ENCODE measurements at regions not wholly inside any gene's neighbourhood (a gene's known extent, or its start where the extent isn't known, plus 50 kb on each side); places are given as distances from the start of the nearest gene placed in this dataset.
"Not testable (repeated sequence)": the region's sequence is repeated elsewhere in the genome, so short reads cannot be mapped to it uniquely, and the experiment has no call there.

DNA sequence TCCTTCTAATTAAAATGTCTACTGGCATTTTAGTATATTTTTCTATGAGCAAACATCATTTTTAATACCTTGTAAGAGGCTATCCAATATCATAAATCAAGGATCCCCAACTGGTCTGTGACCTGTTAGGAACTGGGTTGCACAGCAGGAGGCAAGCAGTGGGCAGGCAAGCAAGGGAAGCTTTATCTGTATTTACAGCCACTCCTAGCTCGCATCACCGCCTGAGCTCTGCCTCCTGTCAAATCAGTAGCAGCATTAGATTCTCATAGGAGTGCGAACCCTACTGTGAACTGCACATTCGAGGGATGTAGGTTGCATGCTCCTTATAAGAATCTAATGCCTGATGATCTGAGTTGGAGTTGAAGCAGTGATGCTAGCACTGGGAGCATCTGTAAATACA lies 70.2 kb upstream of the CREB3L1 start:
- DNase-seq (ENCODE audit: low read depth, low spot score) (no peak), ATAC-seq (no peak)
- no peaks in the 10 kb centered on the region for H3K9me3 ChIP-seq (ENCODE audit: control insufficient read depth, insufficient read depth, low read depth, low read length)
- ChIA-PET POLR2A (no interaction called here), CTCF (no interaction called here)
- no peaks in the 10 kb centered on the region for H3K36me3 ChIP-seq (ENCODE audit: control insufficient read depth, insufficient read depth, low read length)
- TF ChIP-seq, protein P1, sequence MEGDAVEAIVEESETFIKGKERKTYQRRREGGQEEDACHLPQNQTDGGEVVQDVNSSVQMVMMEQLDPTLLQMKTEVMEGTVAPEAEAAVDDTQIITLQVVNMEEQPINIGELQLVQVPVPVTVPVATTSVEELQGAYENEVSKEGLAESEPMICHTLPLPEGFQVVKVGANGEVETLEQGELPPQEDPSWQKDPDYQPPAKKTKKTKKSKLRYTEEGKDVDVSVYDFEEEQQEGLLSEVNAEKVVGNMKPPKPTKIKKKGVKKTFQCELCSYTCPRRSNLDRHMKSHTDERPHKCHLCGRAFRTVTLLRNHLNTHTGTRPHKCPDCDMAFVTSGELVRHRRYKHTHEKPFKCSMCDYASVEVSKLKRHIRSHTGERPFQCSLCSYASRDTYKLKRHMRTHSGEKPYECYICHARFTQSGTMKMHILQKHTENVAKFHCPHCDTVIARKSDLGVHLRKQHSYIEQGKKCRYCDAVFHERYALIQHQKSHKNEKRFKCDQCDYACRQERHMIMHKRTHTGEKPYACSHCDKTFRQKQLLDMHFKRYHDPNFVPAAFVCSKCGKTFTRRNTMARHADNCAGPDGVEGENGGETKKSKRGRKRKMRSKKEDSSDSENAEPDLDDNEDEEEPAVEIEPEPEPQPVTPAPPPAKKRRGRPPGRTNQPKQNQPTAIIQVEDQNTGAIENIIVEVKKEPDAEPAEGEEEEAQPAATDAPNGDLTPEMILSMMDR (IDR thresholded peaks at IDR 0.05), result no peak
- TF ChIP-seq SIN3A (IDR thresholded peaks at IDR 0.05; ENCODE audit: borderline replicate concordance, insufficient read depth, low read depth, low read length), result no peak
- TF ChIP-seq, protein P2, sequence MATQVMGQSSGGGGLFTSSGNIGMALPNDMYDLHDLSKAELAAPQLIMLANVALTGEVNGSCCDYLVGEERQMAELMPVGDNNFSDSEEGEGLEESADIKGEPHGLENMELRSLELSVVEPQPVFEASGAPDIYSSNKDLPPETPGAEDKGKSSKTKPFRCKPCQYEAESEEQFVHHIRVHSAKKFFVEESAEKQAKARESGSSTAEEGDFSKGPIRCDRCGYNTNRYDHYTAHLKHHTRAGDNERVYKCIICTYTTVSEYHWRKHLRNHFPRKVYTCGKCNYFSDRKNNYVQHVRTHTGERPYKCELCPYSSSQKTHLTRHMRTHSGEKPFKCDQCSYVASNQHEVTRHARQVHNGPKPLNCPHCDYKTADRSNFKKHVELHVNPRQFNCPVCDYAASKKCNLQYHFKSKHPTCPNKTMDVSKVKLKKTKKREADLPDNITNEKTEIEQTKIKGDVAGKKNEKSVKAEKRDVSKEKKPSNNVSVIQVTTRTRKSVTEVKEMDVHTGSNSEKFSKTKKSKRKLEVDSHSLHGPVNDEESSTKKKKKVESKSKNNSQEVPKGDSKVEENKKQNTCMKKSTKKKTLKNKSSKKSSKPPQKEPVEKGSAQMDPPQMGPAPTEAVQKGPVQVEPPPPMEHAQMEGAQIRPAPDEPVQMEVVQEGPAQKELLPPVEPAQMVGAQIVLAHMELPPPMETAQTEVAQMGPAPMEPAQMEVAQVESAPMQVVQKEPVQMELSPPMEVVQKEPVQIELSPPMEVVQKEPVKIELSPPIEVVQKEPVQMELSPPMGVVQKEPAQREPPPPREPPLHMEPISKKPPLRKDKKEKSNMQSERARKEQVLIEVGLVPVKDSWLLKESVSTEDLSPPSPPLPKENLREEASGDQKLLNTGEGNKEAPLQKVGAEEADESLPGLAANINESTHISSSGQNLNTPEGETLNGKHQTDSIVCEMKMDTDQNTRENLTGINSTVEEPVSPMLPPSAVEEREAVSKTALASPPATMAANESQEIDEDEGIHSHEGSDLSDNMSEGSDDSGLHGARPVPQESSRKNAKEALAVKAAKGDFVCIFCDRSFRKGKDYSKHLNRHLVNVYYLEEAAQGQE (IDR thresholded peaks at IDR 0.05; ENCODE audit: insufficient read depth in 1 of 2, low read depth in 2 of 2, low read length in 1 of 2), result no peak
- TF ChIP-seq POLR2AphosphoS5 (IDR thresholded peaks at IDR 0.05; ENCODE audit: low read depth, low read length), result no peak
- no peak for TF ChIP-seq TCF7L2 (IDR thresholded peaks at IDR 0.05; ENCODE audit: low read depth, low read length)
- in situ Hi-C loops (cut with HindIII; ENCODE audit: low pct_unique_long_range_greater_than_20kb, low sequenced_read_pairs) (no loop called here), intact Hi-C loops (cut with micrococcal nuclease; ENCODE audit: unreplicated experiment) (no loop called here)
- no peak overlapping the region for H3K27ac ChIP-seq (ENCODE audit: low read length)
- no TSS peak for BruUV-seq (replicated peaks)
- no peaks in the 10 kb centered on the region for H3K27me3 ChIP-seq (ENCODE audit: control insufficient read depth, insufficient read depth, low read length)
- no peak overlapping the region for H3K4me3 ChIP-seq (ENCODE audit: low read depth in 2 of 2, low read length in 2 of 2)
- no peaks in the 10 kb centered on the region for H3K4me1 ChIP-seq (ENCODE audit: control insufficient read depth, insufficient read depth, low read length)

DNA sequence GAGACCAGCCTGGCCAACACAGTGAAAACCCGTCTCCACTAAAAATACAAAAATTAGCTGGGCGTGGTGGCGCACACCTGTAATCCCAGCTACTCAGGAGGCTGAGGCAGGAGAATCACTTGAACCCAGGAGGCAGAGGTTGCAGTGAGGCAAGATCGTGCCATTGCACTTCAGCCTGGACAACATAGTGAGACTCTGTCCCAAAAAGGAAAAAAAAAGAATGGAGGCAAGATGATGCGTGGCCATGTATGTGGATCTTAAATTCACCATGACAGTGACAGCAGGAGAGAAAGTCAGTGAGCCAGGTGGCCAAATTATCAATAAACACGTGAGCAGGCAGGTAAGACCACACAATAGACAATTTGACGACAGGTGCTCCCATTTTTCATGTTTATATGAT lies 73.0 kb upstream of the CREB3L1 start:
- intact Hi-C loops (cut with micrococcal nuclease; ENCODE audit: unreplicated experiment); in situ Hi-C loops (cut with HindIII; ENCODE audit: low pct_unique_long_range_greater_than_20kb, low sequenced_read_pairs); H3K4me3 ChIP-seq (ENCODE audit: low read depth in 2 of 2, low read length in 2 of 2); H3K9me3 ChIP-seq (ENCODE audit: control insufficient read depth, insufficient read depth, low read depth, low read length); H3K27me3 ChIP-seq (ENCODE audit: control insufficient read depth, insufficient read depth, low read length); CTCF ChIA-PET; ATAC-seq; POLR2A ChIA-PET; H3K4me1 ChIP-seq (ENCODE audit: control insufficient read depth, insufficient read depth, low read length); H3K36me3 ChIP-seq (ENCODE audit: control insufficient read depth, insufficient read depth, low read length); H3K27ac ChIP-seq (ENCODE audit: low read length); DNase-seq (ENCODE audit: low read depth, low spot score); BruUV-seq (replicated peaks): not testable (repeated sequence)

DNA sequence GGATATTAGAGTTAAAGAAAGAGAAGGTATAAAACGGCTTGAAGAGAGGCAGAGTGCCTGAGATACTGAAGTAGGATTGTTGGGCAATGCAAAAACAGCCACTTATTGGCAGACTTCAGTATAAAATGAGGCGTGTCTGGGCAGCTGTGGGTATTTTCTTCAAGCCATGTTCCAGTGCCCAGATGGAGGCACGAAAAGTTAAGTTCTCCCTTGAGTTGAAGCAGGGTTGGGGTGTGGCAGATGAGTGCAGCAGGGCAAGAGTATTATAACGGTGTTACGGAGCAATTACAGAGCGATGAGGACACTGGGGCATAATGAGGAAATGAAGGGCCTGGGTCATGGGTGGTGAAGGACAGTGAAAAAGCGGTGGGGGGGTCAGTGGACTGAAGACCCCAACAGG lies 73.7 kb upstream of the CREB3L1 start:
- no peak for DNase-seq (ENCODE audit: low read depth, low spot score)
- in situ Hi-C loops (cut with HindIII; ENCODE audit: low pct_unique_long_range_greater_than_20kb, low sequenced_read_pairs), result no loop called here
- H3K36me3 ChIP-seq (ENCODE audit: control insufficient read depth, insufficient read depth, low read length), result no peaks in the 10 kb centered on the region
- peaks cover 3% of the 10 kb centered on the region; the same call in 1 of the 2 replicates for H3K27me3 ChIP-seq (ENCODE audit: control insufficient read depth, insufficient read depth, low read length)
- TF ChIP-seq POLR2AphosphoS5 (IDR thresholded peaks at IDR 0.05; ENCODE audit: low read depth, low read length), result no peak
- no peak for TF ChIP-seq TCF7L2 (IDR thresholded peaks at IDR 0.05; ENCODE audit: low read depth, low read length)
- TF ChIP-seq, protein P1 (IDR thresholded peaks at IDR 0.05), result no peak
- TF ChIP-seq, protein P2 (IDR thresholded peaks at IDR 0.05; ENCODE audit: insufficient read depth in 1 of 2, low read depth in 2 of 2, low read length in 1 of 2), result no peak
- TF ChIP-seq SIN3A (IDR thresholded peaks at IDR 0.05; ENCODE audit: borderline replicate concordance, insufficient read depth, low read depth, low read length), result no peak
- ChIA-PET POLR2A (no interaction called here), CTCF (interaction anchor here (0.5 kb wide), 1 partner anchor 296 kb away, joined by 4 read pairs; no protein-coding TSS in a partner anchor)
- no peak for ATAC-seq
- H3K4me1 ChIP-seq (ENCODE audit: control insufficient read depth, insufficient read depth, low read length), result no peaks in the 10 kb centered on the region
- no TSS peak for BruUV-seq (replicated peaks)
- H3K9me3 ChIP-seq (ENCODE audit: control insufficient read depth, insufficient read depth, low read depth, low read length), result no peaks in the 10 kb centered on the region
- intact Hi-C loops (cut with micrococcal nuclease; ENCODE audit: unreplicated experiment), result no loop called here
- no peak overlapping the region for H3K4me3 ChIP-seq (ENCODE audit: low read depth in 2 of 2, low read length in 2 of 2)
- no peak overlapping the region for H3K27ac ChIP-seq (ENCODE audit: low read length)
